ENCODE measurements at regions not wholly inside any gene's neighbourhood (a gene's known extent, or its start where the extent isn't known, plus 50 kb on each side); places are given as distances from the start of the nearest gene placed in this dataset.
"Not testable (repeated sequence)": the region's sequence is repeated elsewhere in the genome, so short reads cannot be mapped to it uniquely, and the experiment has no call there.

DNA sequence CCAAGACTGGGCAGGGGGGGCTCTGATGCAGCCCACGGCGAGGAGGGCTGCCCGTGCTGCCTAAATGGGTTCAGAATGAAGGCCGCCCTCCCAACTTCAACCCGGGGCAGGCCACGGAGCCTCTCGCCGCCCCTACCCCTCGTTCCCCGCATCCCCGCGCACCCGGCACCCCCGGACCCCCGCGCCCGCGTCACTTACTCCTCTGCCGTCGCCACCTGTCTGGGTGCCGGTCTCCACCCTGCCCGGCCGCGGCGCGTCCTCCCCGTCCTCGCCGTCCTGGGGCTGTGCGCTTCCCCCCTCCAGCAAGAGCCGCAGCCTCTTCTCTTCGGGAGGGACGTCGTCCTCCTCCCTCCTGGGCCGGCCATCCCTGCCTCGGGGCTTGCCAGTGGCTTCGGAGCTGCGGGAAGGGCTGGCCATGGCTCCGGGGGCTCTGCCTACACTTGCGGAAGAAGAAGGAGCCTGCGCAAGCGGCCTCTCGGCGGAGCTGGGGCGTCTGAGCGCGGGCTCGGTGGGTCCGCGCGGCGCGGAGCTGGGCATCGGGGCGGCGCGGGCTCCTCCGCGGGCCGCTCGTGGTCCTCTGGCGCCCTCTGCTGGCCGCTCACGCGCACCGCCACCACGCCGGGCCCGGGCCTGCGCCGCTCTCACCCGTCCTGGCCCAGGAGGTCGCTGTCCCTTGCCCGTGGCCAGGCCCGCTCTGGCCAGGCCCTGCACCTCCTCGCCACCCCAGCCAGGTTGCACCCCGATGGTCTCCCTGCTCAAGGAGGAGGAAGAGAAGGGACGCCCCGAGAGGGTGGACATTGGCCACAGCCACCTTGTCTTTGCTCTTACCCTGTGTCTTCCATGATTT, 59.3 kb upstream of the CLEC6A start:
- not testable (repeated sequence) for TF ChIP-seq EZH2phosphoT487 (IDR thresholded peaks at IDR 0.05; ENCODE audit: insufficient read depth, low read depth); EZH2 (IDR thresholded peaks at IDR 0.05; ENCODE audit: insufficient read depth, poor library complexity, severe bottlenecking)

Data from GM23248 (cell line).